Inflammatory macrophage treated with lipopolysaccharide for 4 hours (primary cell): ENCODE measurements at regions not wholly inside any gene's neighbourhood (a gene's known extent, or its start where the extent isn't known, plus 50 kb on each side); places are given as distances from the start of the nearest gene placed in this dataset.
"Not testable (repeated sequence)": the region's sequence is repeated elsewhere in the genome, so short reads cannot be mapped to it uniquely, and the experiment has no call there.

Experiments used
- DNase-seq: peaks from one replicate; pipeline ENCODE4 v3.0.0-alpha.2; 2020

GRCh38 chr7:110181768-110182167 is 909.2 kb upstream of the LRRN3 start:
- no peak for DNase-seq

- DNase-seq: no peak
Measured at GRCh38 chr7:110186334-110186733, 904.6 kb upstream of the LRRN3 start.

GRCh38 chr7:110187877-110188554 is 902.9 kb upstream of the LRRN3 start:
- no peak for DNase-seq

- DNase-seq: no peak
Measured at GRCh38 chr7:110204527-110204926, 886.4 kb upstream of the LRRN3 start.

- DNase-seq: no peak
Measured at GRCh38 chr7:110205899-110206298, 885.0 kb upstream of the LRRN3 start.

GRCh38 chr7:110209884-110210283 is 881.0 kb upstream of the LRRN3 start:
- no peak for DNase-seq

GRCh38 chr7:110210941-110211608 is 879.9 kb upstream of the LRRN3 start:
- DNase-seq: no peak

- no peak for DNase-seq
Measured at GRCh38 chr7:110224643-110225042, 866.3 kb upstream of the LRRN3 start.

GRCh38 chr7:110246118-110246517 is 844.8 kb upstream of the LRRN3 start:
- no peak for DNase-seq

GRCh38 chr7:110253093-110253492 is 837.8 kb upstream of the LRRN3 start:
- no peak for DNase-seq

- DNase-seq: no peak
Measured at GRCh38 chr7:110257673-110258072, 833.3 kb upstream of the LRRN3 start.

GRCh38 chr7:110262251-110262650 is 828.7 kb upstream of the LRRN3 start:
- no peak for DNase-seq

GRCh38 chr7:110264288-110264687 is 826.6 kb upstream of the LRRN3 start:
- no peak for DNase-seq

- no peak for DNase-seq
Measured at GRCh38 chr7:110281362-110281761, 809.6 kb upstream of the LRRN3 start.

- DNase-seq: no peak
Measured at GRCh38 chr7:110283056-110283455, 807.9 kb upstream of the LRRN3 start.

- no peak for DNase-seq
Measured at GRCh38 chr7:110291430-110291829, 799.5 kb upstream of the LRRN3 start.

- DNase-seq: no peak
Measured at GRCh38 chr7:110296321-110296720, 794.6 kb upstream of the LRRN3 start.

- no peak for DNase-seq
Measured at GRCh38 chr7:110307776-110308175, 783.2 kb upstream of the LRRN3 start.

GRCh38 chr7:110308791-110309190 is 782.1 kb upstream of the LRRN3 start:
- no peak for DNase-seq

GRCh38 chr7:110309941-110310340 is 781.0 kb upstream of the LRRN3 start:
- DNase-seq: no peak

GRCh38 chr7:110311556-110311955 is 779.4 kb upstream of the LRRN3 start:
- DNase-seq: no peak

- DNase-seq: no peak
Measured at GRCh38 chr7:110317541-110318265, 773.2 kb upstream of the LRRN3 start.

- not testable (repeated sequence) for DNase-seq
Measured at GRCh38 chr7:110320285-110320684, 770.6 kb upstream of the LRRN3 start.

GRCh38 chr7:110322796-110323195 is 768.1 kb upstream of the LRRN3 start:
- no peak for DNase-seq
